Panc1 (cell line): ENCODE measurements at regions not wholly inside any gene's neighbourhood (a gene's known extent, or its start where the extent isn't known, plus 50 kb on each side); places are given as distances from the start of the nearest gene placed in this dataset.

Experiments used
- ATAC-seq: fragments of 200-7000 bp; cut with Tn5 transposase; 2 replicates; pipeline ENCODE4 v1.9.1; 2020; ENCODE audit warnings: mild to moderate bottlenecking, moderate library complexity
- BruUV-seq: library from RNA; stranded (reverse); fragments of 400-500 nt; replicated peaks from 2 replicates; lab custom pipeline; 2021; lab: Mats Ljungman, UMichigan
- CTCF ChIA-PET: fragments of 300-600 bp; sonication (Branson Sonifier 250); formaldehyde crosslinking; loops from one replicate; lab custom pipeline; 2022; ENCODE audit warnings: antibody characterized with exemption; lab: Charles Lee
- POLR2A ChIA-PET: fragments of 300-600 bp; sonication (Branson Sonifier 250); formaldehyde crosslinking; loops from one replicate; lab custom pipeline; 2022; ENCODE audit warnings: antibody characterized with exemption; lab: Charles Lee
- DNase-seq: peaks from one replicate; pipeline ENCODE4 v3.0.0-alpha.2; 2010; ENCODE audit warnings: low read depth, low spot score
- H3K27ac ChIP-seq: 2 replicates; pipeline ENCODE4 v1.5.1; 2011; ENCODE audit warnings: mild to moderate bottlenecking, low read length, inconsistent platforms
- H3K27me3 ChIP-seq: fragments of 200-500 bp; sonication (Bioruptor generic); 2 replicates; pipeline ENCODE4 v1.6.0; 2014; ENCODE audit warnings: low read length, inconsistent platforms; ENCODE audit not compliant: control insufficient read depth, insufficient read depth
- H3K36me3 ChIP-seq: fragments of 200-500 bp; sonication (Bioruptor generic); 2 replicates; pipeline ENCODE4 v1.5.1; 2014; ENCODE audit warnings: inconsistent platforms, mild to moderate bottlenecking, low read length, moderate library complexity; ENCODE audit not compliant: control insufficient read depth, insufficient read depth
- H3K4me1 ChIP-seq: 2 replicates; pipeline ENCODE4 v1.5.1; 2011; ENCODE audit warnings: inconsistent platforms, mild to moderate bottlenecking, low read length, moderate library complexity; ENCODE audit not compliant: control insufficient read depth, insufficient read depth
- H3K4me3 ChIP-seq, 2 experiments: 2 replicates each; pipeline ENCODE4 v1.5.1; 2011 to 2012; ENCODE audit warnings: low read depth in 2 of 2, low read length in 2 of 2, mild to moderate bottlenecking in 2 of 2, inconsistent platforms in 1 of 2, moderate library complexity in 1 of 2
- H3K9me3 ChIP-seq: fragments of 200-500 bp; sonication (Bioruptor generic); 2 replicates; pipeline ENCODE4 v1.5.1; 2014; ENCODE audit warnings: low read depth, mild to moderate bottlenecking, inconsistent platforms, low read length, moderate library complexity; ENCODE audit not compliant: control insufficient read depth, insufficient read depth
- POLR2AphosphoS5 ChIP-seq: IDR thresholded peaks from 2 replicates; pipeline ENCODE4 v1.6.1; 2012; ENCODE audit warnings: mild to moderate bottlenecking, low read depth, low read length, moderate library complexity
- REST ChIP-seq, 2 experiments: IDR thresholded peaks; 2 replicates each; pipeline ENCODE4 v1.6.1; 2011 to 2012; ENCODE audit warnings: low read depth in 2 of 2, control low read depth in 1 of 2, low read length in 1 of 2, mild to moderate bottlenecking in 1 of 2, moderate library complexity in 1 of 2; ENCODE audit not compliant: insufficient read depth in 1 of 2
- SIN3A ChIP-seq: IDR thresholded peaks from 2 replicates; pipeline ENCODE4 v1.6.1; 2012; ENCODE audit warnings: low read depth, mild to moderate bottlenecking, low read length, moderate library complexity, borderline replicate concordance; ENCODE audit not compliant: insufficient read depth
- TCF7L2 ChIP-seq: IDR thresholded peaks from 2 replicates; pipeline ENCODE4 v1.6.1; 2011; ENCODE audit warnings: mild to moderate bottlenecking, low read depth, low read length, inconsistent platforms
- in situ Hi-C: cut with HindIII; loops from 2 replicates; pipeline ENCODE4 v1.10.0; 2016; ENCODE audit warnings: low sequenced_read_pairs, low pct_unique_long_range_greater_than_20kb
- intact Hi-C: fragments of 100-400 bp; cut with micrococcal nuclease; formaldehyde crosslinking; loops from one replicate; pipeline ENCODE4 v1.10.0; 2022; ENCODE audit not compliant: unreplicated experiment
- TF ChIP-seq, protein P1 (sequence below): fragments of 450-650 bp; IDR thresholded peaks from 2 replicates; pipeline ENCODE4 v1.5.1; 2017; ENCODE audit warnings: mild to moderate bottlenecking

GRCh38 chr7:52782348-52782747 lies 253.1 kb upstream of the POM121L12 start:
- ATAC-seq (no peak), DNase-seq (no peak)
- Histone ChIP-seq H3K27ac (no peak overlapping the region), H3K4me3 (no peak overlapping the region), H3K9me3 (no peaks in the 10 kb centered on the region), H3K27me3 (no peaks in the 10 kb centered on the region), H3K4me1 (no peaks in the 10 kb centered on the region), H3K36me3 (no peaks in the 10 kb centered on the region)
- TF ChIP-seq, protein P1, sequence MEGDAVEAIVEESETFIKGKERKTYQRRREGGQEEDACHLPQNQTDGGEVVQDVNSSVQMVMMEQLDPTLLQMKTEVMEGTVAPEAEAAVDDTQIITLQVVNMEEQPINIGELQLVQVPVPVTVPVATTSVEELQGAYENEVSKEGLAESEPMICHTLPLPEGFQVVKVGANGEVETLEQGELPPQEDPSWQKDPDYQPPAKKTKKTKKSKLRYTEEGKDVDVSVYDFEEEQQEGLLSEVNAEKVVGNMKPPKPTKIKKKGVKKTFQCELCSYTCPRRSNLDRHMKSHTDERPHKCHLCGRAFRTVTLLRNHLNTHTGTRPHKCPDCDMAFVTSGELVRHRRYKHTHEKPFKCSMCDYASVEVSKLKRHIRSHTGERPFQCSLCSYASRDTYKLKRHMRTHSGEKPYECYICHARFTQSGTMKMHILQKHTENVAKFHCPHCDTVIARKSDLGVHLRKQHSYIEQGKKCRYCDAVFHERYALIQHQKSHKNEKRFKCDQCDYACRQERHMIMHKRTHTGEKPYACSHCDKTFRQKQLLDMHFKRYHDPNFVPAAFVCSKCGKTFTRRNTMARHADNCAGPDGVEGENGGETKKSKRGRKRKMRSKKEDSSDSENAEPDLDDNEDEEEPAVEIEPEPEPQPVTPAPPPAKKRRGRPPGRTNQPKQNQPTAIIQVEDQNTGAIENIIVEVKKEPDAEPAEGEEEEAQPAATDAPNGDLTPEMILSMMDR = no peak
- TF ChIP-seq POLR2AphosphoS5 = no peak
- TF ChIP-seq TCF7L2 = no peak
- TF ChIP-seq SIN3A = no peak
- TF ChIP-seq REST (IDR thresholded peaks at IDR 0.05; ENCODE audit: insufficient read depth in 1 of 2, low read depth in 2 of 2, low read length in 1 of 2) = no peak
- intact Hi-C loops (no loop called here), in situ Hi-C loops (no loop called here)
- no TSS peak for BruUV-seq
- CTCF ChIA-PET = no interaction called here
- POLR2A ChIA-PET = no interaction called here

DNA sequence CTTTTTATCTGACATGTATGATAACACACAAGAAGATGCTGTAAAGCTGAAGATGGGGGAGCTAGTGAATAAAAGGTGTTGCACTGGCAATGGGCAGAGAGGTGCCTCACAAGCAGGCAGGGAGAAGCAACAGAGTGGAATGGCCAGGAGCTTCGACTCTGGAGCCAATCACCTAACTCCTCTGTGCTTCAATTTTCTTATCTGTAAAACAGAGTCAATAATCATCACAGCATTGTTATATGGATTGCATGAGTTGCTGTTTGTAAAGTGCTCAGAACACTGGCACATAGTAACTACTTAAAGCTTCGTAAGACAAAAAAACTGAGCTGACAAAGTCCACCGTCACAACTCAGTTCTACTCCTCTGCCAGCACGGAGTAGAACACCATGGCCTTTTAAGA lies 254.2 kb upstream of the POM121L12 start:
- Histone ChIP-seq H3K36me3 (no peaks in the 10 kb centered on the region), H3K4me3 (no peak overlapping the region), H3K27me3 (no peaks in the 10 kb centered on the region), H3K9me3 (no peaks in the 10 kb centered on the region), H3K4me1 (no peaks in the 10 kb centered on the region), H3K27ac (no peak overlapping the region)
- intact Hi-C loops = no loop called here
- CTCF ChIA-PET = no interaction called here
- TF ChIP-seq SIN3A (no peak), TCF7L2 (no peak), POLR2AphosphoS5 (no peak), REST (IDR thresholded peaks at IDR 0.05; ENCODE audit: insufficient read depth in 1 of 2, low read depth in 2 of 2, low read length in 1 of 2) (no peak)
- TF ChIP-seq, protein P1 = no peak
- in situ Hi-C loops = no loop called here
- BruUV-seq = no TSS peak
- ATAC-seq (no peak), DNase-seq (no peak)
- POLR2A ChIA-PET = no interaction called here
